ENCODE measurements at regions not wholly inside any gene's neighbourhood (a gene's known extent, or its start where the extent isn't known, plus 50 kb on each side); places are given as distances from the start of the nearest gene placed in this dataset.

DNA sequence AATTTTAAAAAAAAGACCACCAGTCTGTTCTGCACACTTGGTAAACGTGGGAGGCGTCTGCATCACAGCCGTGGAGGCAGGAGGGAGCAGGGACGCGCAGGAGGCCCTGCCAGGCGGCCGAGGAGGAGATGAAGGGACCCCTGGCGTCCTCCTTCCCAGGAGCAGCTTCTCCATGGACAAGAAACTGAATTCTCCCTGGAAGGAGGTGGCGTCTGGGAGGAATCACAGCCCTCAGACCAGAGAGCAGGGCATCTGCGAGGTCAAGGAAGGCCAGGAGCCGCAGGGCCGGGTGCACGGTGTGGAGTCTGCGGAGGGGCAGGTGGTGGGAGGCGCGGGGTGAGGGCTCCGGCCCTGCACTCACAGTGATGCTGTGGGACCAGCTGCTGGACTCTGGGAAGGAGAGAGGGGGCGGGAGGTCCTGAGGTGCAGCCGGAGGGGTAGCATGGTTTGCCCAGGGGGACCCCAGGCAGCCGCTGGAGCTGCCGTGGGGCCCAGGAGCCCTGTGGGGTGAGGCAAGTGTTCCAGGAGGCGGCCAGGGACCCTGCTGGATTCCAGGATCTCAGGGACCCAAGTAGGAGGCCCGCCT, 73.5 kb upstream of the GALNT9 start:
- TF ChIP-seq, protein P1, sequence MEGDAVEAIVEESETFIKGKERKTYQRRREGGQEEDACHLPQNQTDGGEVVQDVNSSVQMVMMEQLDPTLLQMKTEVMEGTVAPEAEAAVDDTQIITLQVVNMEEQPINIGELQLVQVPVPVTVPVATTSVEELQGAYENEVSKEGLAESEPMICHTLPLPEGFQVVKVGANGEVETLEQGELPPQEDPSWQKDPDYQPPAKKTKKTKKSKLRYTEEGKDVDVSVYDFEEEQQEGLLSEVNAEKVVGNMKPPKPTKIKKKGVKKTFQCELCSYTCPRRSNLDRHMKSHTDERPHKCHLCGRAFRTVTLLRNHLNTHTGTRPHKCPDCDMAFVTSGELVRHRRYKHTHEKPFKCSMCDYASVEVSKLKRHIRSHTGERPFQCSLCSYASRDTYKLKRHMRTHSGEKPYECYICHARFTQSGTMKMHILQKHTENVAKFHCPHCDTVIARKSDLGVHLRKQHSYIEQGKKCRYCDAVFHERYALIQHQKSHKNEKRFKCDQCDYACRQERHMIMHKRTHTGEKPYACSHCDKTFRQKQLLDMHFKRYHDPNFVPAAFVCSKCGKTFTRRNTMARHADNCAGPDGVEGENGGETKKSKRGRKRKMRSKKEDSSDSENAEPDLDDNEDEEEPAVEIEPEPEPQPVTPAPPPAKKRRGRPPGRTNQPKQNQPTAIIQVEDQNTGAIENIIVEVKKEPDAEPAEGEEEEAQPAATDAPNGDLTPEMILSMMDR (IDR thresholded peaks at IDR 0.05; ENCODE audit: insufficient read depth, low read length) = no peak
- no peak overlapping the region for H3K4me3 ChIP-seq (ENCODE audit: low read depth, low read length)
- no peak for DNase-seq (ENCODE audit: low read depth)

DNA sequence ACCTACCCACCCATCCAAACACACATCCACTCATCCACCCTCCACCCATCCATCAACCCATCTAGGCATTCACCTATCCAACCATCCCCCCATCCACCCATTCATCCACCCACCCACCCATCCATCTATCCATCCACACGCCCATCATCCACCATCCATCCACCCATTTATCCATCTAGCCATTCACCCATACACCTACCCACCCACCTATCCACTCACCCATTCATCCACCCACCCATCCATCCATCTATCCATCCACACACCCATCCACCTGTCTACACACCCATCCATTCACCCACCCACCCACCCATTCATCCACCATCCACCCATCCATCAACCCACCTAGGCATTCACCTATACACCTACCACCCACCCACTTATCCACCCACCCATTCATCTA, 72.6 kb upstream of the GALNT9 start:
- no peak for DNase-seq (ENCODE audit: low read depth)
- TF ChIP-seq, protein P1 (IDR thresholded peaks at IDR 0.05; ENCODE audit: insufficient read depth, low read length) = no peak
- H3K4me3 ChIP-seq (ENCODE audit: low read depth, low read length) = no peak overlapping the region

GRCh38 chr12:132400011-132400641, 70.7 kb upstream of the GALNT9 start:
- no peak overlapping the region for H3K4me3 ChIP-seq (ENCODE audit: low read depth, low read length)
- TF ChIP-seq, protein P1 (IDR thresholded peaks at IDR 0.05; ENCODE audit: insufficient read depth, low read length) = no peak
- DNase-seq (ENCODE audit: low read depth) = no peak

DNA sequence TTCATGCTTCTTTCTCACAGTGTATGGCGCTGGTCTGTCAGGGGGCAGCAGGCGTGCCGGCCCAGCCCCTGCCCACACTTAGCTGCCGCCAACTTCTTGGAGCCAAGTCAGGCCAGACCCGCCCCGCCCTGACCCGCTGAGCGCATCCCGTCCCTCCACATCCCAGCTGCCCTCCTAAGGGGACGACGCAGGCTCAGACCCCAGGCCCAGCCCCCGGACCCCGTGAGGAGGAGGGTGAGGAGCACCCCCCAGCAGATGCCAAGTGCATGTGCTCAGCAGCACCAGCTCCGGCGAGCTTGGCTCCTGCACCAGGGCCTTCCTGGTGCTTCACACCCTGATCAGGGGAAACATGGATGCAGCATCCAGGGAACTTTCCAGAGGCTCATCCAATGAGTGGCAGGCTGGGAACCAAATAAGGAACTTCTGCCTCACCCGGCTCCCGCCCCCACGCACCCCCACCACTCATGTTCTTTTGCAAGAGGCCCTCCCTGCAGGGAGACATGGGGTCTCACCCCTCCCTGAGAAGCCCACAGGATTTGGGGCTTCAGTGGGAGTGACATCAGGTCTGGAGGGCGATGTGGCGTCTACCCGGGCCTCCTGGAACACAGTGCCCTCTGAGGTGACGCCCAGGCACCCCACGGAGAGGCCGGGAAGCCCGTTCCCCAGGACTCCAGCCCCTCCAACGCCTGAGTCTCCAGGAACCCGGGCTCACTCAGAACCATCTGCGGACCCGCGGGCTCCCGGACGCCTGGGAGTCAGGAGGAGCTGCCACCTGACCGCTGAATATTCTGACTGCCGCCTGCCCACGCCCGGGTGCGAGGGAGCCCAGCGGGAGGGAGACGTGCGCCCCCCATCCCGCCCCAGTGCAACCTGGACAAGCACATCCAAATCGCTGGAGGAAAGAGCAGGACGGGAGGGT, 70.0 kb upstream of the GALNT9 start:
- no peak for DNase-seq (ENCODE audit: low read depth)
- H3K4me3 ChIP-seq (ENCODE audit: low read depth, low read length) = no peak overlapping the region
- TF ChIP-seq, protein P1 (IDR thresholded peaks at IDR 0.05; ENCODE audit: insufficient read depth, low read length) = no peak

DNA sequence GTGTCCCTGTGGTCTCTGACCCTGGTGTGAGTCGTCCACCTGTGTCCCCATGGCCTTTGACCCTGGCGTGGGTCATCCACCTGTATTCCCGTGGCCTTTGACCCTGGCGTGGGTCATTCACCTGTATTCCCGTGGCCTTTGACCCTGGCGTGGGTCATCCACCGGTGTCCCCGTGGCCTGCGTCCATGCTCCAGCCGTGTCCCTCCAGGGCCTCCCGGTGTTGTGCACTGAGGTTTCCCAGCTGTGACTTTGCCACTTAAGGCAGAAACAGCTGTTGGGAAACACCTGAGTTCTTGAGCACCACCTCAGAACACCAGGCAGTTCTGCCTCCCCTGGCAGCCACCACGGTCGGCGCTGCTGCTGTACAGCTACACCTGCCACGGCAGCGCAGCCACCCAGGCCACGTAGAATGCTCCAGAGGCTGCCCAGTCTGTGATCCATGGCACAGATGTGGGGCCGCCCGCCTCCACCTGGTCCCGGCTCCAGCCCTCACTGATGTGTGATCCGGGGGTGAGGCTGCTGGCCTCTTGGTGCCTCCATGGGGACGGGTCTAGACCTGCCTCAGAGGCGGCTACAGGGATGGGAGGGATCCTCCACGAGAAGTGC, 69.1 kb upstream of the GALNT9 start:
- DNase-seq (ENCODE audit: low read depth) = no peak
- TF ChIP-seq, protein P1 (IDR thresholded peaks at IDR 0.05; ENCODE audit: insufficient read depth, low read length) = no peak
- no peak overlapping the region for H3K4me3 ChIP-seq (ENCODE audit: low read depth, low read length)

- no peak overlapping the region for H3K4me3 ChIP-seq (ENCODE audit: low read depth, low read length)
- DNase-seq (ENCODE audit: low read depth) = no peak
- TF ChIP-seq, protein P1 (IDR thresholded peaks at IDR 0.05; ENCODE audit: insufficient read depth, low read length) = no peak
Measured at GRCh38 chr12:132397934-132398385, 68.6 kb upstream of the GALNT9 start.
